HCT116 (cell line): ENCODE measurements at regions not wholly inside any gene's neighbourhood (a gene's known extent, or its start where the extent isn't known, plus 50 kb on each side); places are given as distances from the start of the nearest gene placed in this dataset.

Source experiments
- ATAC-seq: fragments of 200-7000 bp; cut with Tn5 transposase; 2 replicates; pipeline ENCODE4 v1.9.1; 2020; ENCODE audit warnings: mild to moderate bottlenecking, moderate library complexity
- BruUV-seq: library from RNA; stranded (reverse); fragments of 400-500 nt; replicated peaks from 2 replicates; lab custom pipeline; 2021; lab: Mats Ljungman, UMichigan
- CTCF ChIA-PET: fragments of 300-600 bp; sonication (Branson Sonifier 250); formaldehyde crosslinking; loops from one replicate; lab custom pipeline; 2021; ENCODE audit warnings: antibody characterized with exemption; lab: Charles Lee
- POLR2A ChIA-PET: fragments of 300-600, 350-600 bp; sonication (Branson Sonifier 250); formaldehyde crosslinking; loops from one replicate; lab custom pipeline; 2021; ENCODE audit warnings: antibody characterized with exemption; lab: Charles Lee
- RAD21 ChIA-PET, 2 experiments: fragments of 300-600 bp; sonication (Branson Sonifier 250); formaldehyde crosslinking; loops; one replicate each; lab custom pipeline; 2023; ENCODE audit warnings: low total read pairs in 2 of 2; ENCODE audit not compliant: uncharacterized antibody in 2 of 2, unreplicated experiment in 2 of 2, low non-redundant PET in 1 of 2; lab: Charles Lee
- DNase-seq: peaks from one replicate; pipeline ENCODE4 v3.0.0-alpha.2; 2010; ENCODE audit warnings: low read depth, low spot score
- H2AFZ ChIP-seq: fragments of 200-600 bp; shearing (Covaris generic), sonication (generic); 2 replicates; pipeline ENCODE4 v1.6.1; 2017; ENCODE audit warnings: low read depth, mixed run types, mixed read lengths, antibody characterized with exemption, low read length; ENCODE audit not compliant: poor library complexity, severe bottlenecking
- H3K27ac ChIP-seq: 2 replicates; pipeline ENCODE4 v1.5.1; 2012; ENCODE audit warnings: low read depth, low read length
- H3K27me3 ChIP-seq: fragments of 200-600 bp; sonication (generic); 2 replicates; pipeline ENCODE4 v1.6.1; 2016; ENCODE audit warnings: mixed run types, low read length, mixed read lengths; ENCODE audit not compliant: insufficient read depth
- H3K36me3 ChIP-seq, 2 experiments: fragments of 200-500 bp in 1 of 2; fragments of 200-600 bp in 1 of 2; sonication (Bioruptor generic) in 1 of 2; sonication (generic) in 1 of 2; 2 replicates each; pipeline versions ENCODE4 v1.5.1 to v1.6.1; 2014 to 2016; ENCODE audit warnings: low read length in 2 of 2, inconsistent platforms in 1 of 2, mixed read lengths in 1 of 2, mixed run types in 1 of 2; ENCODE audit not compliant: insufficient read depth in 2 of 2, control insufficient read depth in 1 of 2
- H3K4me1 ChIP-seq, 2 experiments: fragments of 200-600 bp in 1 of 2; sonication (generic) in 1 of 2; 2 replicates each; pipeline versions ENCODE4 v1.5.1 to v1.6.1; 2012 to 2017; ENCODE audit warnings: low read length in 2 of 2, inconsistent platforms in 1 of 2, mild to moderate bottlenecking in 1 of 2, mixed read lengths in 1 of 2, mixed run types in 1 of 2, moderate library complexity in 1 of 2; ENCODE audit not compliant: insufficient read depth in 2 of 2, control insufficient read depth in 1 of 2
- H3K4me2 ChIP-seq: fragments of 200-600 bp; sonication (generic); 2 replicates; pipeline ENCODE4 v1.6.1; 2017; ENCODE audit warnings: mixed run types, low read length, mixed read lengths
- H3K4me3 ChIP-seq, 2 experiments: fragments of 200-600 bp in 1 of 2; sonication (generic) in 1 of 2; replicated peaks in 1 of 2; 2 replicates each; pipeline ENCODE4 v1.5.1; 2011 to 2016; ENCODE audit warnings: low read length in 2 of 2, control low read depth in 1 of 2, low read depth in 1 of 2, mild to moderate bottlenecking in 1 of 2, mixed read lengths in 1 of 2, mixed run types in 1 of 2
- H3K79me2 ChIP-seq: fragments of 200-600 bp; sonication (generic); 2 replicates; pipeline ENCODE4 v1.6.1; 2017; ENCODE audit warnings: mild to moderate bottlenecking, mixed run types, low read length, moderate library complexity, mixed read lengths; ENCODE audit not compliant: insufficient read depth
- H3K9ac ChIP-seq: fragments of 200-600 bp; sonication (generic); 2 replicates; pipeline ENCODE4 v1.6.1; 2016; ENCODE audit warnings: low read length, mixed read lengths
- H3K9me2 ChIP-seq: fragments of 200-600 bp; sonication (generic), shearing (Covaris generic); 2 replicates; pipeline ENCODE4 v1.6.1; 2017; ENCODE audit warnings: mixed run types, mild to moderate bottlenecking, moderate library complexity; ENCODE audit not compliant: insufficient read depth
- H3K9me3 ChIP-seq, 2 experiments: fragments of 200-500 bp in 1 of 2; fragments of 200-600 bp in 1 of 2; sonication (Bioruptor generic) in 1 of 2; sonication (generic) in 1 of 2; 2 replicates each; pipeline ENCODE4 v1.6.1; 2014 to 2017; ENCODE audit warnings: low read length in 2 of 2, mixed read lengths in 2 of 2, inconsistent platforms in 1 of 2, low read depth in 1 of 2, mild to moderate bottlenecking in 1 of 2, mixed run types in 1 of 2, moderate library complexity in 1 of 2; ENCODE audit not compliant: control insufficient read depth in 1 of 2, insufficient read depth in 1 of 2
- H4K20me1 ChIP-seq: fragments of 200-600 bp; sonication (generic), shearing (Covaris generic); 2 replicates; pipeline ENCODE4 v1.6.1; 2017; ENCODE audit warnings: mixed run types, mild to moderate bottlenecking, moderate library complexity; ENCODE audit not compliant: insufficient read depth
- CEBPB ChIP-seq: IDR thresholded peaks from 2 replicates; pipeline ENCODE4 v1.6.1; 2012; ENCODE audit warnings: low read depth
- EGR1 ChIP-seq: IDR thresholded peaks from 2 replicates; pipeline ENCODE4 v1.6.1; 2012; ENCODE audit warnings: low read depth
- ELF1 ChIP-seq: IDR thresholded peaks from 2 replicates; pipeline ENCODE4 v1.6.1; 2012; ENCODE audit warnings: low read depth, borderline replicate concordance
- EZH2 ChIP-seq: fragments of 200-600 bp; sonication (generic); IDR thresholded peaks from 2 replicates; pipeline ENCODE4 v1.6.1; 2017; ENCODE audit warnings: antibody characterized with exemption, mixed run types
- EZH2phosphoT487 ChIP-seq: fragments of 200-600 bp; IDR thresholded peaks from 2 replicates; pipeline ENCODE4 v1.6.1; 2018; ENCODE audit warnings: antibody characterized with exemption, borderline replicate concordance
- FOSL1 ChIP-seq: IDR thresholded peaks from 2 replicates; pipeline ENCODE4 v1.6.1; 2012; ENCODE audit warnings: low read depth
- JUND ChIP-seq: IDR thresholded peaks from 2 replicates; pipeline ENCODE4 v1.6.1; 2012
- POLR2A ChIP-seq: IDR thresholded peaks from 2 replicates; pipeline ENCODE4 v1.7.0; 2011; ENCODE audit warnings: borderline replicate concordance; ENCODE audit not compliant: insufficient read depth, insufficient read length; ENCODE audit errors: extremely low read depth
- POLR2AphosphoS5 ChIP-seq: IDR thresholded peaks from 2 replicates; pipeline ENCODE4 v1.6.1; 2011; ENCODE audit warnings: mild to moderate bottlenecking, low read depth, low read length, moderate library complexity
- RAD21 ChIP-seq: IDR thresholded peaks from 2 replicates; pipeline ENCODE4 v1.6.1; 2012; ENCODE audit warnings: low read depth, mild to moderate bottlenecking
- SIN3A ChIP-seq: IDR thresholded peaks from 2 replicates; pipeline ENCODE4 v1.6.1; 2012; ENCODE audit warnings: low read depth
- SP1 ChIP-seq: IDR thresholded peaks from 2 replicates; pipeline ENCODE4 v1.6.1; 2012; ENCODE audit warnings: low read depth
- SRF ChIP-seq: IDR thresholded peaks from 2 replicates; pipeline ENCODE4 v1.6.1; 2012; ENCODE audit warnings: low read depth
- TCF7L2 ChIP-seq: IDR thresholded peaks from 2 replicates; pipeline ENCODE4 v1.7.0; 2011; ENCODE audit warnings: borderline replicate concordance, inconsistent platforms; ENCODE audit not compliant: insufficient read depth, insufficient read length; ENCODE audit errors: extremely low read depth
- ZFX ChIP-seq: fragments of 450-650 bp; IDR thresholded peaks from 2 replicates; pipeline ENCODE4 v1.6.1; 2017
- ZNF274 ChIP-seq: fragments of 200-500 bp; sonication (Bioruptor generic); IDR thresholded peaks from 2 replicates; pipeline ENCODE4 v1.6.1; 2014; ENCODE audit warnings: mild to moderate bottlenecking, low read depth, low read length, inconsistent platforms
- intact Hi-C: fragments of 100-400 bp; cut with micrococcal nuclease; formaldehyde crosslinking; loops from 2 replicates; pipeline ENCODE4 v1.10.0; 2022
- TF ChIP-seq, protein P1 (sequence below), 3 experiments: fragments of 200-600 bp in 1 of 3; sonication (generic) in 1 of 3; IDR thresholded peaks in 2 of 3; conservative IDR thresholded peaks in 1 of 3; 2 replicates each; pipeline ENCODE4 v1.5.1; 2012 to 2017; ENCODE audit warnings: low read depth in 2 of 3, low read length in 2 of 3, antibody characterized with exemption in 1 of 3, borderline replicate concordance in 1 of 3, control low read depth in 1 of 3, mild to moderate bottlenecking in 1 of 3, mixed read lengths in 1 of 3, mixed run types in 1 of 3, moderate library complexity in 1 of 3; ENCODE audit not compliant: insufficient read depth in 1 of 3
- TF ChIP-seq, protein P2 (sequence below): IDR thresholded peaks from 2 replicates; pipeline ENCODE4 v1.6.1; 2012; ENCODE audit warnings: low read depth
- TF ChIP-seq, protein P3 (sequence below): IDR thresholded peaks from 2 replicates; pipeline ENCODE4 v1.6.1; 2012
- TF ChIP-seq, protein P4 (sequence below): IDR thresholded peaks from 2 replicates; pipeline ENCODE4 v1.6.1; 2012

DNA sequence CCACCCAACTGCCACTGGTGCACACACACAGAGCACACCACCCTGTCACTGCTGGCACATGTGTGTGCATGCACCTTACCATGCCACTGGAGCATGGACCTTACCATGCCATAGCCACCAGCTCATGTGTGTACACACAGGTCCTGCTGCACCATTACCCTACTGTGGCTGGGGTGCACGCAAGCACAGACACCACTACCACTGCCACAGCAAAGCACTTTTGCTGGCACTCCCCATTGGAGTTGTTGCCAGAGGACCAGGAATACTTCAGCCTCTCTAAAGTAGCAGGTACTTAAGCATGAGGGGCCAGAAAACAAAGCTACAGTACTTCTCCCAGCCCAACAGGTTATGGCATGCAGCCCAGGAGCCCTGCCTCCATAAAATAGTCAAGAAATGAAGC is 404.8 kb downstream of the MBD2 start:
- DNase-seq: no peak
- H3K36me3 ChIP-seq: no peaks in the 10 kb centered on the region
- no peaks in the 10 kb centered on the region for H3K79me2 ChIP-seq
- H4K20me1 ChIP-seq: no peaks in the 10 kb centered on the region
- CTCF ChIA-PET: no interaction called here
- TF ChIP-seq EZH2: no peak
- no peak for TF ChIP-seq EZH2phosphoT487
- no peak for TF ChIP-seq EGR1
- no peak for TF ChIP-seq JUND
- no peak for TF ChIP-seq RAD21
- no peak for TF ChIP-seq SRF
- no peak for TF ChIP-seq ELF1
- TF ChIP-seq, protein P1, sequence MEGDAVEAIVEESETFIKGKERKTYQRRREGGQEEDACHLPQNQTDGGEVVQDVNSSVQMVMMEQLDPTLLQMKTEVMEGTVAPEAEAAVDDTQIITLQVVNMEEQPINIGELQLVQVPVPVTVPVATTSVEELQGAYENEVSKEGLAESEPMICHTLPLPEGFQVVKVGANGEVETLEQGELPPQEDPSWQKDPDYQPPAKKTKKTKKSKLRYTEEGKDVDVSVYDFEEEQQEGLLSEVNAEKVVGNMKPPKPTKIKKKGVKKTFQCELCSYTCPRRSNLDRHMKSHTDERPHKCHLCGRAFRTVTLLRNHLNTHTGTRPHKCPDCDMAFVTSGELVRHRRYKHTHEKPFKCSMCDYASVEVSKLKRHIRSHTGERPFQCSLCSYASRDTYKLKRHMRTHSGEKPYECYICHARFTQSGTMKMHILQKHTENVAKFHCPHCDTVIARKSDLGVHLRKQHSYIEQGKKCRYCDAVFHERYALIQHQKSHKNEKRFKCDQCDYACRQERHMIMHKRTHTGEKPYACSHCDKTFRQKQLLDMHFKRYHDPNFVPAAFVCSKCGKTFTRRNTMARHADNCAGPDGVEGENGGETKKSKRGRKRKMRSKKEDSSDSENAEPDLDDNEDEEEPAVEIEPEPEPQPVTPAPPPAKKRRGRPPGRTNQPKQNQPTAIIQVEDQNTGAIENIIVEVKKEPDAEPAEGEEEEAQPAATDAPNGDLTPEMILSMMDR (IDR thresholded peaks at IDR 0.05 in 2 of 3, conservative IDR thresholded peaks at IDR 0.05 in 1 of 3; ENCODE audit: borderline replicate concordance in 1 of 3, insufficient read depth in 1 of 3, low read depth in 2 of 3, low read length in 2 of 3): no peak
- TF ChIP-seq, protein P2, sequence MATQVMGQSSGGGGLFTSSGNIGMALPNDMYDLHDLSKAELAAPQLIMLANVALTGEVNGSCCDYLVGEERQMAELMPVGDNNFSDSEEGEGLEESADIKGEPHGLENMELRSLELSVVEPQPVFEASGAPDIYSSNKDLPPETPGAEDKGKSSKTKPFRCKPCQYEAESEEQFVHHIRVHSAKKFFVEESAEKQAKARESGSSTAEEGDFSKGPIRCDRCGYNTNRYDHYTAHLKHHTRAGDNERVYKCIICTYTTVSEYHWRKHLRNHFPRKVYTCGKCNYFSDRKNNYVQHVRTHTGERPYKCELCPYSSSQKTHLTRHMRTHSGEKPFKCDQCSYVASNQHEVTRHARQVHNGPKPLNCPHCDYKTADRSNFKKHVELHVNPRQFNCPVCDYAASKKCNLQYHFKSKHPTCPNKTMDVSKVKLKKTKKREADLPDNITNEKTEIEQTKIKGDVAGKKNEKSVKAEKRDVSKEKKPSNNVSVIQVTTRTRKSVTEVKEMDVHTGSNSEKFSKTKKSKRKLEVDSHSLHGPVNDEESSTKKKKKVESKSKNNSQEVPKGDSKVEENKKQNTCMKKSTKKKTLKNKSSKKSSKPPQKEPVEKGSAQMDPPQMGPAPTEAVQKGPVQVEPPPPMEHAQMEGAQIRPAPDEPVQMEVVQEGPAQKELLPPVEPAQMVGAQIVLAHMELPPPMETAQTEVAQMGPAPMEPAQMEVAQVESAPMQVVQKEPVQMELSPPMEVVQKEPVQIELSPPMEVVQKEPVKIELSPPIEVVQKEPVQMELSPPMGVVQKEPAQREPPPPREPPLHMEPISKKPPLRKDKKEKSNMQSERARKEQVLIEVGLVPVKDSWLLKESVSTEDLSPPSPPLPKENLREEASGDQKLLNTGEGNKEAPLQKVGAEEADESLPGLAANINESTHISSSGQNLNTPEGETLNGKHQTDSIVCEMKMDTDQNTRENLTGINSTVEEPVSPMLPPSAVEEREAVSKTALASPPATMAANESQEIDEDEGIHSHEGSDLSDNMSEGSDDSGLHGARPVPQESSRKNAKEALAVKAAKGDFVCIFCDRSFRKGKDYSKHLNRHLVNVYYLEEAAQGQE: no peak
- no peak for TF ChIP-seq CEBPB
- no peak for TF ChIP-seq POLR2AphosphoS5
- no peak for TF ChIP-seq SP1
- TF ChIP-seq ZNF274: no peak
- TF ChIP-seq FOSL1: no peak
- TF ChIP-seq, protein P3, sequence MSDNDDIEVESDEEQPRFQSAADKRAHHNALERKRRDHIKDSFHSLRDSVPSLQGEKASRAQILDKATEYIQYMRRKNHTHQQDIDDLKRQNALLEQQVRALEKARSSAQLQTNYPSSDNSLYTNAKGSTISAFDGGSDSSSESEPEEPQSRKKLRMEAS: no peak
- TF ChIP-seq, protein P4, sequence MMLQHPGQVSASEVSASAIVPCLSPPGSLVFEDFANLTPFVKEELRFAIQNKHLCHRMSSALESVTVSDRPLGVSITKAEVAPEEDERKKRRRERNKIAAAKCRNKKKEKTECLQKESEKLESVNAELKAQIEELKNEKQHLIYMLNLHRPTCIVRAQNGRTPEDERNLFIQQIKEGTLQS: no peak
- TF ChIP-seq ZFX: no peak
- TF ChIP-seq SIN3A: no peak
- no peak for TF ChIP-seq POLR2A
- no peak for TF ChIP-seq TCF7L2
- H3K4me2 ChIP-seq: no peak overlapping the region
- ATAC-seq: no peak
- BruUV-seq: no TSS peak
- POLR2A ChIA-PET: no interaction called here
- RAD21 ChIA-PET: no interaction called here
- H3K9me3 ChIP-seq: peaks cover 0 to 4% of the 10 kb centered on the region in 2 experiments; a peak in 1 of 4 replicates
- no peak overlapping the region for H3K27ac ChIP-seq
- intact Hi-C loops: no loop called here
- H3K9me2 ChIP-seq: no peaks in the 10 kb centered on the region
- no peak overlapping the region for H2AFZ ChIP-seq
- H3K4me3 ChIP-seq: no peak overlapping the region
- no peaks in the 10 kb centered on the region for H3K4me1 ChIP-seq
- H3K27me3 ChIP-seq: no peaks in the 10 kb centered on the region
- H3K9ac ChIP-seq: no peak overlapping the region
